ENCODE measurements at regions not wholly inside any gene's neighbourhood (a gene's known extent, or its start where the extent isn't known, plus 50 kb on each side); places are given as distances from the start of the nearest gene placed in this dataset.
A peak's percentile ranks its signal among the peaks of the same experiment; 100 is the strongest.

DNA sequence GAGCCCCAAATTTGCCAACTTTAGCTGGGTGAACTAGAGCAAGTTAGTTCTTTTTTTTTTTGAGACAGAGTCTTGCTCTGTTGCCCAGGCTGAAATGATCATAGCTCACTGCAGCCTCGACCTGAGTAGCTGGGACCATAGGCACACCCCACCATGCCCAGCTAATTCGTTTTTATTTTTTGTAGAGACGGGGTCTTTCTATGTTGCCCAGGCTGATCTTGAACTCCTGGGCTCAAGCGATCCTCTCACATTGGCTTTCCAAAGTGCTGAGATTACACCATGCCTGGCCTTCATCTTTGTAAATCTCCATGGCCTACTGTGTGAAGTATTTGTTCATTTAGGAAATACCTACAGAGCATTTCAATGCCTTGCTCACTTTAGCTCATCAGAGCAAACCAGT is 105.6 kb upstream of the SLC44A3 start:
- WGBS, result 94% methylated on average over 4 of the region's 4 CpGs

DNA sequence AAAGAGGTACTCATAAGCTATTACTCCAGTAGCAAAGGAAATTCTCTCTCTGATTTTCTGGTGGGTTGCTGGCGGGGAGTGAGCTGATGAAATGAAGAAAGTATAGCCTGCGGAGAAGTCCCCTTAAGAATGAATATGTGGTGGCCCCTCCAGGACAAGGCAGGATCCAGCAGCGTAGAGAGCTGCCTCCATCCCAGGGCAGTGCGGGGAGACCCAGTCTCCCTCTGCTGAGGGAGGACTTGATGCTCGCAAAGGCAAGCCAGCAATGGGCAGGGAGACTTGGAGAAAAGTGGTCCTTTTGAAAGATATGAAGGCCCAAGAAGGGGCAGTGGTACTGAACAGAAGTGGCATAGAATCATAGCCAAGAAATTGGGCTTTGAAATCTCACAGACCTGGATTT is 106.0 kb upstream of the SLC44A3 start:
- Histone ChIP-seq H3K4me3 (ENCODE audit: low read length in 2 of 2) (no peak overlapping the region), H3K36me3 (ENCODE audit: control insufficient read depth in 2 of 2, insufficient read depth in 2 of 2, low read length in 1 of 2) (no peaks in the 10 kb centered on the region), H3K4me1 (ENCODE audit: control insufficient read depth in 2 of 2, insufficient read depth in 2 of 2, low read length in 2 of 2) (no peaks in the 10 kb centered on the region), H3K9me3 (ENCODE audit: control insufficient read depth in 2 of 2, insufficient read depth in 1 of 2, low read length in 1 of 2) (no peaks in the 10 kb centered on the region), H3K27ac (ENCODE audit: low read depth in 1 of 2, low read length in 1 of 2) (no peak overlapping the region), H3K27me3 (ENCODE audit: control insufficient read depth in 2 of 2, insufficient read depth in 1 of 2, low read length in 1 of 2) (no peaks in the 10 kb centered on the region)
- DNase-seq (ENCODE audit: low read depth in 6 of 9, low spot score in 9 of 9), result no peak
- WGBS, result 97% methylated on average over 5 of the region's 5 CpGs

More for the DNA sequence above, 105.6 kb upstream of the SLC44A3 start:
- H3K36me3 ChIP-seq (ENCODE audit: control insufficient read depth in 2 of 2, insufficient read depth in 2 of 2, low read length in 1 of 2), result no peaks in the 10 kb centered on the region
- no peaks in the 10 kb centered on the region for H3K27me3 ChIP-seq (ENCODE audit: control insufficient read depth in 2 of 2, insufficient read depth in 1 of 2, low read length in 1 of 2)
- DNase-seq (ENCODE audit: low read depth in 6 of 9, low spot score in 9 of 9), result no peak
- H3K9me3 ChIP-seq (ENCODE audit: control insufficient read depth in 2 of 2, insufficient read depth in 1 of 2, low read length in 1 of 2), result no peaks in the 10 kb centered on the region
- H3K27ac ChIP-seq (ENCODE audit: low read depth in 1 of 2, low read length in 1 of 2), result no peak overlapping the region
- no peak overlapping the region for H3K4me3 ChIP-seq (ENCODE audit: low read length in 2 of 2)
- H3K4me1 ChIP-seq (ENCODE audit: control insufficient read depth in 2 of 2, insufficient read depth in 2 of 2, low read length in 2 of 2), result no peaks in the 10 kb centered on the region

DNA sequence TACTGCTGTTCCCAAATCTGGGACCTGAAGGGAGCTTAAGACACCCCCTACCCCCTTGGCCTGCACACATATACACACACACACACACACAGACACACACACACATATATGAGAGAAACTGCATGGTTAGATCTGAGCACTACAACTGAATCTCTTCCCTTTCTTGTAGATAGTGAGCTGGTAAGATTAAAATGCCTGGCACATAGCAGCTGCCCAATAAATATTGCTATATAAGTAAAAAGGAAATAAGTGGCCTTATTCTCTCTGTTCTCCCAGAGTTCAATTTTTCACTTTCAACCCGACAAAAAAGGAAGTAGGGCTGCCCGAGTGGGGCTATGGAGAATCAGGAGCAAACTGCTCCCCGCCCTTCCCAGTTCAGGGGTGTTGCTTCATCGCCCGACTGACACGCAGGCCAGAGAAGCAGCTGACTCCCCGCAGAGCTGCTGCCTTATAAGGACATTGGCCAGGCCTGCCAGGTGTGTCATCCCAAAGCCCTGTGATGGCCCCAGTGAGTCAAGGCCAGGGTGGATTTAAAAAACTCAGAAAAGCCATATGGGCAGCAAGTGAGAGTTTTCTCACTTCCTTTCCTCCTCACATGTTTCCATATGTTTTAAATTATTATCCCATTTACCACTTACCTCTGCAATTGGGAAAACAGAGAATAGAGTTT is 106.5 kb upstream of the SLC44A3 start:
- H3K36me3 ChIP-seq (ENCODE audit: control insufficient read depth in 2 of 2, insufficient read depth in 2 of 2, low read length in 1 of 2), result no peaks in the 10 kb centered on the region
- H3K27me3 ChIP-seq (ENCODE audit: control insufficient read depth in 2 of 2, insufficient read depth in 1 of 2, low read length in 1 of 2), result no peaks in the 10 kb centered on the region
- no peak overlapping the region for H3K27ac ChIP-seq (ENCODE audit: low read depth in 1 of 2, low read length in 1 of 2)
- no peaks in the 10 kb centered on the region for H3K9me3 ChIP-seq (ENCODE audit: control insufficient read depth in 2 of 2, insufficient read depth in 1 of 2, low read length in 1 of 2)
- 26% methylated on average over 7 of the region's 7 CpGs for WGBS
- H3K4me1 ChIP-seq (ENCODE audit: control insufficient read depth in 2 of 2, insufficient read depth in 2 of 2, low read length in 2 of 2), result peaks cover 0 to 2% of the 10 kb centered on the region in 2 donors
- H3K4me3 ChIP-seq (ENCODE audit: low read length in 2 of 2), result no peak overlapping the region
- DNase-seq (ENCODE audit: low read depth in 6 of 9, low spot score in 9 of 9), result peak in 1 of 9 donors; percentile 25

DNA sequence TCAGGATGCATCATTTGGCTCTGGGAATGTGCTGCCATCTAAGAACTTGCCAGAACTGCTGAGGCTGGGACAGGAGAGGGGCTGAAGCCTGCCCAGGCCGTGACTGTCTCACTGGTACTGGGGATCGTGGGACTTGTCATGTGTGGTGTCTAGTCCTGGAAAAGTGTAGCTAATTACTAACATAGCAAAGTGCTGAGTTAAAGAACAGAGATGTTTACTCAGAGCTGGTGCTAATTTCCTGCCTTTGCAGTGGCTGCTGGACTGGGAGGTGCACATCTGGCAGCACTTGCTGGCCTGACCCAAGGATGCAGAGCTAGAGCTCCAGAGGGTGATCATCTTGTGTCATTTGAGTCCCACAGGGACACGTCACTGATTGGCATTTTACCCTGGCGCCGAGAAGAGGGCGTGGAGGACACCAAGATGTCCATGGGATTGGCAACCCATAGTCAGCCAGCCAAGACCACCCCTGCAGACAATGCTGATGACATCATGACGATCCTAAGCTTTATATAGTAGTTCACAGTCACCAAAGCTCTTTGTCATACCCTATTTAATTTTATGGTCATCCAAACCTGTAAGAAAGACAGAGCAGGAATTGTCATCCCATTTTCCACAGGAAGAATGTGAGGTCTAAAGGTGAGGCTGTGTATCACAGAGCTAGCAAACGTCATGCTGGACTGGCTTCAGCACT is 110.1 kb upstream of the SLC44A3 start:
- 84% methylated on average over 8 of the region's 8 CpGs for WGBS
- no peak for DNase-seq (ENCODE audit: low read depth in 6 of 9, low spot score in 9 of 9)
- H3K36me3 ChIP-seq (ENCODE audit: control insufficient read depth in 2 of 2, insufficient read depth in 2 of 2, low read length in 1 of 2), result no peaks in the 10 kb centered on the region
- H3K4me3 ChIP-seq (ENCODE audit: low read length in 2 of 2), result no peak overlapping the region
- no peak overlapping the region for H3K27ac ChIP-seq (ENCODE audit: low read depth in 1 of 2, low read length in 1 of 2)
- no peaks in the 10 kb centered on the region for H3K27me3 ChIP-seq (ENCODE audit: control insufficient read depth in 2 of 2, insufficient read depth in 1 of 2, low read length in 1 of 2)
- peaks cover 0 to 6% of the 10 kb centered on the region in 2 donors for H3K4me1 ChIP-seq (ENCODE audit: control insufficient read depth in 2 of 2, insufficient read depth in 2 of 2, low read length in 2 of 2)
- H3K9me3 ChIP-seq (ENCODE audit: control insufficient read depth in 2 of 2, insufficient read depth in 1 of 2, low read length in 1 of 2), result no peaks in the 10 kb centered on the region

DNA sequence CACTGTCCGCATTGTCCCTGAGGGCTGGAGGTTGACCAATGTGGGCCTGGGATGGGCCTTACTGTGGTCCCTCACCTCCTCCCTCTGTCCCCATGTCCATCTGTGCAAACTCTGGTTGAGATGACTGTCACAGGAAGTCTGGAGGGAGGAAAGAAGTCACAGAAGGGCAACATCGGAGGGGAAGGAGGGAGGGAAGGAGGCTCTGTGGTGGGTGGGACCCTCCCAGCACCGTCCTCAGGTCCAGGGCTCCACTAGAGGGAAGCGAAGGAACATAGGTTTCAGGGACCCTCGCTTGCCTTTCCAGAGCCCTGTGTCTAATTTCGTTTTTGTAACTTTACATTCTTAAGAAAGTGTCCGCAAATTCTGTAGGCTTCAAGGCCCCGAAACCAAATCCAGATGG is 111.3 kb upstream of the SLC44A3 start:
- WGBS, result 94% methylated on average over 8 of the region's 8 CpGs
- H3K4me1 ChIP-seq (ENCODE audit: control insufficient read depth in 2 of 2, insufficient read depth in 2 of 2, low read length in 2 of 2), result peaks cover 0 to 6% of the 10 kb centered on the region in 2 donors
- no peak overlapping the region for H3K27ac ChIP-seq (ENCODE audit: low read depth in 1 of 2, low read length in 1 of 2)

DNA sequence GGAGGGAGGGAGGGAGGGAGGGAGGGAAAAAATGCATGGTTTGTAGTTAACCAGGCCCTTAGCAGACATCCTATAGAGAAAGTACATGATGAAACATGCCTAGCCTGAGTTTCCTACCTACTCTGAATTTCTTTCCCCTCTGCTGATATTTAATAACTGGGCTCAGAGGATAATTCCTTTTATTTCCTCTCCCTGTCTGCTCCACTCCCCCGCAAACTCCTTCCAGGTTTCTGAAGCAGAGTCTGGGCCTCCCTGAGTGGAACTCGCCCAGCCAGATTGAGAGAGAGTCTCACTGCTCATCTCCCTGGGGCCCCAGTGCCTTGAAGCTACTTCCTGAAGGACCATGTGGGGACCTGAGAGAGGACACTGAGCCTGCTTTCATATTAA is 111.9 kb upstream of the SLC44A3 start:
- 99% methylated on average over 2 of the region's 2 CpGs for WGBS
- H3K4me1 ChIP-seq (ENCODE audit: control insufficient read depth in 2 of 2, insufficient read depth in 2 of 2, low read length in 2 of 2), result peaks cover 0 to 6% of the 10 kb centered on the region in 2 donors
- no peak overlapping the region for H3K27ac ChIP-seq (ENCODE audit: low read depth in 1 of 2, low read length in 1 of 2)
- H3K9me3 ChIP-seq (ENCODE audit: control insufficient read depth in 2 of 2, insufficient read depth in 1 of 2, low read length in 1 of 2), result no peaks in the 10 kb centered on the region
- H3K27me3 ChIP-seq (ENCODE audit: control insufficient read depth in 2 of 2, insufficient read depth in 1 of 2, low read length in 1 of 2), result no peaks in the 10 kb centered on the region
- no peak for DNase-seq (ENCODE audit: low read depth in 6 of 9, low spot score in 9 of 9)
- no peaks in the 10 kb centered on the region for H3K36me3 ChIP-seq (ENCODE audit: control insufficient read depth in 2 of 2, insufficient read depth in 2 of 2, low read length in 1 of 2)
- H3K4me3 ChIP-seq (ENCODE audit: low read length in 2 of 2), result no peak overlapping the region

More for the DNA sequence above, 111.3 kb upstream of the SLC44A3 start:
- no peaks in the 10 kb centered on the region for H3K27me3 ChIP-seq (ENCODE audit: control insufficient read depth in 2 of 2, insufficient read depth in 1 of 2, low read length in 1 of 2)
- H3K4me3 ChIP-seq (ENCODE audit: low read length in 2 of 2), result no peak overlapping the region
- no peaks in the 10 kb centered on the region for H3K9me3 ChIP-seq (ENCODE audit: control insufficient read depth in 2 of 2, insufficient read depth in 1 of 2, low read length in 1 of 2)
- no peaks in the 10 kb centered on the region for H3K36me3 ChIP-seq (ENCODE audit: control insufficient read depth in 2 of 2, insufficient read depth in 2 of 2, low read length in 1 of 2)
- no peak for DNase-seq (ENCODE audit: low read depth in 6 of 9, low spot score in 9 of 9)

DNA sequence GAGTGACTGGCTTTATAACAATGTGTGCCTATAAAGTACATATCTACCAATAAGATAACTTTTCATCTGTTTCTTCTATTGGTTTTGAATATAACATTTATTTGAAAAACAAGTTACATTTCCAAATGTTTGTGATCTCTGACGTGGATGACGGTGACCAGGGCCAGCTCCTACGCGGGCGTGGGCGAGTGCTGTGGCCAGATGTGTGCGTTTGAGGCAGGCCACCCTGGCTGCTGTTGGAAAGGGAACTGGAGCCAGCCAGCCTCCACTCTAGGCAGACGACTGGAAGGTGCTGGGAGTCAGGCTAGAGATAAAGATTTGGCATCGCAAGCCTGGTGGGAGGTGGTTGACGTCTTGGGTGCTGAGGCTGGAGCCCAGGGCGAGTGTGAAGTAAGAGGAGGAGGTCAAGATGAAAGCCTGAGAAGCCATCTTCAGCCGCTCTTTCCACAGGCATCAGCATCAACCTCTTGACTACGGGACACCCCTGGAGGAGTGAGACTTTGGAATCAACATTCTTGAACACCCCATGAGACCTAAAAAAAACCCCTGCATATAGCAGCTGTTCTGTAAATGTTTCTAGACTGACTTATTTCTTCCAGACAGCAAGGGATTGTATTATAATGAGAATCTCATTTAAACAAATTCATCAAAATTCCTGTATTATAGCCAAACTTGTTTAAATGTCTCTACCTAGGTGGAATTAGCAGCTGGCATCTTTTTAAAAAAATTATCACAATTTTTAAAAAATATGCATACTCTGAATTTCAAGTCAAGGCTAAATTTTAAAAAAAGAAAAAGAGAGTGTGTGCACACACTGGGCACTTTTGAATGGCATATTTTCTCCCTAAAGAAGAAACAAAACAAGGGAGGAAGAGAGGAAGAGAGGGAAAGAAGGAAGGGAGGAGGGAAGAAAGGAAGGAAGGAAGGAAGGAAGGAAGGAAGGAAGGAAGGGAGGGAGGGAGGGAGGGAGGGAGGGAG is 112.5 kb upstream of the SLC44A3 start:
- H3K27me3 ChIP-seq (ENCODE audit: control insufficient read depth in 2 of 2, insufficient read depth in 1 of 2, low read length in 1 of 2), result no peaks in the 10 kb centered on the region
- no peaks in the 10 kb centered on the region for H3K9me3 ChIP-seq (ENCODE audit: control insufficient read depth in 2 of 2, insufficient read depth in 1 of 2, low read length in 1 of 2)
- H3K36me3 ChIP-seq (ENCODE audit: control insufficient read depth in 2 of 2, insufficient read depth in 2 of 2, low read length in 1 of 2), result no peaks in the 10 kb centered on the region
- H3K27ac ChIP-seq (ENCODE audit: low read depth in 1 of 2, low read length in 1 of 2), result no peak overlapping the region
- no peak for DNase-seq (ENCODE audit: low read depth in 6 of 9, low spot score in 9 of 9)
- whole genome bisulfite sequencing, result 88% methylated on average over 13 of the region's 13 CpGs
- H3K4me3 ChIP-seq (ENCODE audit: low read length in 2 of 2), result no peak overlapping the region
- H3K4me1 ChIP-seq (ENCODE audit: control insufficient read depth in 2 of 2, insufficient read depth in 2 of 2, low read length in 2 of 2), result peaks cover 0 to 6% of the 10 kb centered on the region in 2 donors

DNA sequence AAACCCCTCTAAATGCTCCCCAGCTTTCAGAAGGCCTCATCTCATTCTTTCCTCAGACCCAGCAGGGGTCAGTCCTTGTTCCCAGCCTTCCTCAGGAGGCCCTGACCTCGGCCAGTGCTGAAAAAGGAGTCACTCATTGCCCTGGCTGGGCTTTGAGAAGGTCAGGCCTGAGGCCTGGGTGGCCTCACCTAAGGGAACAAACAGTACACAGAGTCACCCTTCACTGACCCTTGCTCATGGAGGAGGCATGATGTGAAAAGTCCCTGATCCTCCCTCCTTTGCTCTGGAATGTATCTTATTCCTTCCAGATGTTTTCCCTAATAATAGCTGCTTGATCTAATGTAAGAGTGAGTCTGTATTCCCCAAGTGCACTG is 117.7 kb upstream of the SLC44A3 start:
- Histone ChIP-seq H3K9me3 (ENCODE audit: control insufficient read depth in 2 of 2, insufficient read depth in 1 of 2, low read length in 1 of 2) (no peaks in the 10 kb centered on the region), H3K4me1 (ENCODE audit: control insufficient read depth in 2 of 2, insufficient read depth in 2 of 2, low read length in 2 of 2) (no peaks in the 10 kb centered on the region), H3K36me3 (ENCODE audit: control insufficient read depth in 2 of 2, insufficient read depth in 2 of 2, low read length in 1 of 2) (no peaks in the 10 kb centered on the region), H3K27me3 (ENCODE audit: control insufficient read depth in 2 of 2, insufficient read depth in 1 of 2, low read length in 1 of 2) (no peaks in the 10 kb centered on the region), H3K4me3 (ENCODE audit: low read length in 2 of 2) (no peak overlapping the region), H3K27ac (ENCODE audit: low read depth in 1 of 2, low read length in 1 of 2) (no peak overlapping the region)
- 77% methylated on average over 1 of the region's 1 CpG for WGBS
- DNase-seq (ENCODE audit: low read depth in 6 of 9, low spot score in 9 of 9), result no peak

Data from thymus (tissue), 11 donors.